Hematopoietic multipotent progenitor cell (in vitro differentiated cells): ENCODE measurements at regions not wholly inside any gene's neighbourhood (a gene's known extent, or its start where the extent isn't known, plus 50 kb on each side); places are given as distances from the start of the nearest gene placed in this dataset.

Experiments used
- DNase-seq, 3 donors: peaks; one replicate each; pipeline ENCODE4 v3.0.0-alpha.2; 2011 to 2015; ENCODE audit warnings: low read depth in 2 of 3, low spot score in 2 of 3

DNA sequence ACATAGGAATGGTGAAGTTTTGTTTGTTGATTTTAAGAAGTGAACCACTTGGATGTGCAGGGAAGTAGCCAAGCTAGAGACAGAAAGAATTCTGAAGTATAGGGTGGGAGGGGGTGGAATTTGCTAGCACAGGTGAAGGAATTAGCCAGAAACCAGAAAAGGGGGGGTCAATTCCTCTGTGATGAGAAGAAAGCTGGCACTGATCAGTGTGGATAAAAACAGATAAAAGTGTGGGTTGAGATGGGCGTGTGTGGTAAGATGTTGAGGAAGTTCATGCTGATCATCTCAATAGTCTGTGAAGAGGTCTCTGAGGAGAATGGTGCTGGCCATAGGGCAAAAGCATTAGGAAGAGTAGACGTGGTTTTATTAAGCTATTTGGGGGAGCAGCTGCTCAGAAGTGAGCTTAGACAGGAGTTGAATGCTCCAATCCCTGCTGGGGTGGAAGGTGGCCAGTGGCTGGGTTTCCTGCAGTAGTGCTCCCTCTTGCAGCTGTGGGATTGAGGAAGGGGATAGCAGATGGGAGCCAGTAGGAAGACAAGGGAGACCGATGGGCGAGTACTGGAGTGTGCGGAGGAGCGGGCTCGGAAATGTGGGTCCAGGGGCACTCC is 88.7 kb upstream of the ELL2 start:
- no peak for DNase-seq

DNA sequence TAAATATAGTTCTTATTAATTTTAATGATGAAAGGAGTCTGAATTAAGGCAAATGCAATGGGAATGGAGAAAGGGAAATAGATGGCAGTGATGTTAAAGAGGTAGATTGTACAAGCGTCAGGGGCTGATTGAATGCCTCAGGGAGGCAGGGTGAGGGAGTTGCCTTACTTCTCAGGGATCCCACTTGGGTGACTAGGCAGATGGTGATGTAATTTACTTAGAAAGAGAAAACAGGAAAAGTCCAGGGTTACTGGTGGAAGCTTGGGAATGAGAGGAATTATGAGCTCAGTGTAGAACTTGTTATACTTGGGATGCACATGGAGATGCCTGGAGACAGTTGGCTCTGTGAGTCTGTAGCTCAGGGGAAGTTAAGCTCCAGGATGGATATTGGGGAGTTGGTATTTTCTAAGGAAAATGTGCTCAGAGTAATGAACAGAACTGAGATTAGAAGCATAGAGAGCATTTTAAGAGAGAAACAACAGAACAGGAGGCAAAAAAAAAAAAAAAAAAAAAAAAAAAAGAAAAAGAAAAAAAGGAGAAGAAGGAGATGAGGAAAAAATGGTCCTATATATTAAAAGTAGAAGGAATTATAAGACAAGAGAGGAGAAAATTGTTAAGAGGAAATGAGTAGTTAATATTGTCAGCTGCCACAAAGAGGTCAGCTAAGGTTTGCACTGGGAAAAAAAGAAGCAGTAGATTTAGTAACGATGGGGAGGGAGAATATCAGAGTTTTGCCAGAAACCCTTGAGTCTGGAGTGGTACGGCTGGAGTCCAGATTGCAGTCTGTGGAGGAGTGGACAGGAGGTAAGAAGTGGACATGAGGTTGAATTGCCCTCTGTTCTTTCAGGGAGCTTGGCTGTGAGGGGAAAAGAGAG is 88.0 kb upstream of the ELL2 start:
- no peak for DNase-seq

DNA sequence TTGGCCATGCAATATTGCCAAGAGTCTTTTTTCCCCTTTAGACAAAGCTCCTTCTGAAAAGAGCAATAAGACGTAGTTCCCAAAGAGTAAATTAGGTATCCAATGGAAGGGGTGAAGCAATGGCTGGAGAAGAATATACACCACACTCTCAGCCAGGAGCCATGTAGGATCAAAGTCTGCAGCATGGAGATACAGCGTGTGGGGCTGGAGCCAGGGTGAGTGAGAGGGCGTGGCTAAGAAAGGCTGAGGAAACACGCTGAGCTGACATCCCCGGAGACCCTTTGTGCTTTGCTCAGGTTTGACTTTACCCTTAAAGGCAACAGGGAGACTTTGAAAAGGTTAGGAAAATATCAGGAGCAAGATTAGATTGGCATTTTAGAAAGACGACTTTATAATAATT is 87.1 kb upstream of the ELL2 start:
- DNase-seq, result no peak

DNA sequence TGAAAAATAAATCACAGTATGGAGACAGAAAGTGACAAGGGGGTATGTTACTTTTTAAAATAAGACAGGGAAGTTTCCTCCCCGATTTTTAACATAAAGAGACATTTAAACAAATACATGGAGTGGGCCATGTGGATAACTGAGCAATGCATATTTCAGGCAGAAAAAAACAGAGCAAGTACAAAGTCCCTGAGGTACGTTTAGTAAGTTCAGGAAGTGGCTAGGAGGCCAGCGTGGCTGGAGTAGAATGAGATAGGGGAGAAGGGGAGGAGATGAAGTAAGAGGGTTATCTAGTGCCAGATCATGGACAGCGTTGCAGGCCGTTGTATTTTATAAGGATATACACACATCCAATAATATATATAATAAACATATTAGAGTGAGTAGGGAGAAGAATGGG is 84.2 kb upstream of the ELL2 start:
- no peak for DNase-seq

DNA sequence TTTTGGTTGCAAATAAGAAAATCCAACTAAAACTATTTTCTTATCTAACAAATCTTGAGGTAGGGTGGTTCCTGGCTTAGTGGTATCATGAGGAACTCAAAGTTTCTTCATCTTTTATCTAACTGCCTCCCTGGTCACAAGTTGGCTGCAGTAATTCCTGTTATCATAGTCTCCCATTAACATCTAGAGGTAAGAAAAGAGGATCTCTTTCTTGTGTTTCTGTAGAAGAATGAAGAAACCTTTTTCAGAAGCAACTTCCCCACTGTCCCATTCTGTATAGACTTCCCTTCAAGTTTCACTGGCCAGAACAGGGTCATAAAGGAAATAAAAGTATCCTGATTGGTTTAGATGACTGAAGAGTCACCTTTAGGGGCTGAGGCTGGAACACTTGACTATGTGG is 81.8 kb upstream of the ELL2 start:
- no peak for DNase-seq

DNA sequence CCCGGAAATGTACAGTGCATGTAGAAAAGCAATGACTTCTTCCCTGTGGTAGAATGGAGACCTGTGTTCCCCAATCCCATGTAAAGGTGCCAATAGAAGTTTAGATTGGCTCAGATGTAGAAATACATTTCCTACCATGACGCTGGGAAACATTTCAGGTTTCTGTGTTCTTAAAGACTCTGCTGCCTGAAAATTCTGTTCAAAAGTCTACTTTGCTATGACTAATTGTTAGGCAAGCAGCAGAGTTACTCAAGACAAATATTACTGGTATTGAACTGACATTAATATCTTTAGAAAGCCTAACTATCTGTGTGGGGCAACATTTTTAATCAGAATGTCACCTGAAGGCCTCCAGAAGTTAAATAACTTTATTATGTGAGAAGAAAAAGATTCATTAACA is 75.5 kb upstream of the ELL2 start:
- no peak for DNase-seq

DNA sequence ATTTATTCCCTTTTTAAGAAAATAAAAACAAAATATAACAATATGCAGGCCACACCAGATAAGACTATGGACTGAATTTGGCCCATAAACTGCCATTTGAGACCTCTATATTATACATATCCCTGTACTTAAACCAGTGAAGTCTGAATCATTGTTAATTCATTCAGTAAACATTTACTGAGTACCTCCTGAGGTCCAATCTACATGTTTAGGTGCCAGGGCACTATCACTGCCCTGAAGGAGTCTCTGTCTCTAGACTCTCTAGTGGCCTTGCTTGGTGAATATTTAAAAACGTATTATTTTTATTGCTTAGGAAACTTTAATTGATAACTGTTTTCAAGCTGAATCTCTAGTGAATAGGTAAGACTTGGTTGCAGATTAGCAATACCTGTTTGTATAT is 74.7 kb upstream of the ELL2 start:
- no peak for DNase-seq

DNA sequence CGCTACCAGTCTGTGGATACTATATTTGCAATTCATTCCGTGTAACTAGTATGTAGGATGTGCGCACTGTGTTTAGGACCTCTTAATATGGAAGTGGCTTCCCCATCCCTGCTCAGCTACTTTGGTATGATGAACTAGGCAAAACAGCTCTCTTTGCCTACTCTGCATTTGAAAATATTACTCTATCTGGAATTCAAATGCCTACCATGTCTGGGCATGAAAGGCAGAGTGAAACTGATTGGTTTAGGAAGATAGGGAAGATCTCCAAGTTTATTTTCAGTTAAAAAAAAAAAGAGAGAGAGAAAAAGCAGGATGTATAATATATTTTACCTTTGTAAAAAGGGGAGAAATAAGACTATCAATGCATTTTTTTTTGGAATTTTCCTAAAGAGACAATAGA is 74.1 kb upstream of the ELL2 start:
- DNase-seq, result no peak

DNA sequence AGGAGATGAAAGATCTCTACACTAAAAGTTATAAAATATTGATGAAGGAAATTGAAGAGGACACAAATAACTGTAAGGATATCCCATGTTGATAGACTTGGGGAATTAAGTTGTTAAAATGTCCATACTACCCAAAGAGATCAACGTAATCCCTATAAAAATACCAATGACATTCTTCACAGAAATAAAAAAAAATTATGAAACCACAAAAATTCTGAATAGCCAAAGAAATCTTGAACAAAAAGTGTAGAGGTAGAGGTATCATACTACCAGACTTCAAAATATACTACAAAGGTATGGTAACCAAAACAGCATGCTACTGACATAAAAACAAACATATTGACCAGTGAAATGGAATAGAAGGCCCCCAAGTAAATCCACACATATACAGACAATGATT is 71.5 kb upstream of the ELL2 start:
- DNase-seq, result no peak

DNA sequence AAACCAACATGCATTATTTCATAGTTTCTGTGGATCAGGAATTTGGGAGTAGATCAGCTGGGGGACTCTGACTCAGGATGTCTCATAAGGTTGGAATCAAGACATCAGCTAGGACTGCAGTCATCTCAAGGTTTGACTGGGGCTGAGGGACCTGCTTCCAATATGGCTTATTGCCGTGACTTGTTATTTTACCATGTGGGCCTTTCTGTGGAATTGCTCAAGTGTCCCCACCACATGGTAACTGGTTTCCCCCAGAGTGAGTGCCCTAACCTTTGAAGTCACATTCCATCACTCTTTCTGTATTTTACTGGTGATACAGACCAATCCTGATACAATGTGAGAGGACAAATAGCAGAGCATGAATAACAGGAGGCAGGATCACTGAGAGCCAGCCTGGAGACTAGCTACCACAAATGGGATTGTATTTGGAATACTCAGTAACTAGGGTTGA is 70.2 kb upstream of the ELL2 start:
- DNase-seq, result no peak

DNA sequence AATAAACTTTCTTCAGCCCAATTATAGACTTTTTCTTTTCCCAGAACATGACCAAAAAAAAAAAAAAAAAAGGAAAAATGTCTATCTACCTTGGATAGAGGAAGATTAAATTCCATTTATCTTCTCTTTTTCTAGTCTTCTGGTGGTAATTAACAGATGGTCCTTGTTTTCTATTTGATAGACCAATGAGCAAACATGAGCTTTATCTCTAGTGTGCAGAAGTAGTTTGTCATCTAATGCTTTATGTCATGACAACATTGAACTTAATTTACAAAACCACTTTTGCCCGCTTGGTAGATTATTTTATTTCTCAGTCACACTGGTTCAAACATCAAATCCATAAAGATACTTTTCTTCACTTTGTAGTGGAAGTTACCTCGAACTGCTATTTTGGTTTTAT is 69.5 kb upstream of the ELL2 start:
- DNase-seq, result peak in 1 of 3 donors; percentile 20

DNA sequence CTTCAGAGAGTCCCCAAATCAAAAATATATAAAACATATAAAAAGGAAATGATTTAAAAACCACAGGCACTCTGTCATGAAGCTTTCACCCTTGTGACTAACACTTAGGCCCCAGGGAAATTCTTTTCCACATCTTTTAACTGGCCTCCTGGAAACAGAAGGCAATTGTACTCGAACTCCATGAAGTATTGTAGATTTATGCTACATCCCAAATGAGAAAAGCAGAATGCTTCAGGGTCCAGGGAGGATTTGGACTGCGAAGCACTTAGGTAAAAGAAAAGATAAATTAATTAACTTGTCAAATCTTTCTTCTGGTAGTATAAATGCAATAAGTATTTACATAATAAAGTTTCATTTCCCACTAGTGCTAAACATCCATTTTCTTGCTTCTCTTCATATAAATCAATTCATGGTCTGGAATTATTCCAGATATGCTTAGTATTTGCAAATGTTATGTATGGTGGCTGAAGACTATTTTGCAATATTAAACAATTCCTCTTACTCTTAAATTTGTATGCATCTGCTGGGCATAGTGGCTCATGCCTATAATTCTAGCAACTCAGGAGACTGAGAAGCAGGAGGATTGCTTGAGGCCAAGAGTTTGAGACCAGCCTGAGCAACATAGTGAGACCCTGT is 64.9 kb upstream of the ELL2 start:
- no peak for DNase-seq

DNA sequence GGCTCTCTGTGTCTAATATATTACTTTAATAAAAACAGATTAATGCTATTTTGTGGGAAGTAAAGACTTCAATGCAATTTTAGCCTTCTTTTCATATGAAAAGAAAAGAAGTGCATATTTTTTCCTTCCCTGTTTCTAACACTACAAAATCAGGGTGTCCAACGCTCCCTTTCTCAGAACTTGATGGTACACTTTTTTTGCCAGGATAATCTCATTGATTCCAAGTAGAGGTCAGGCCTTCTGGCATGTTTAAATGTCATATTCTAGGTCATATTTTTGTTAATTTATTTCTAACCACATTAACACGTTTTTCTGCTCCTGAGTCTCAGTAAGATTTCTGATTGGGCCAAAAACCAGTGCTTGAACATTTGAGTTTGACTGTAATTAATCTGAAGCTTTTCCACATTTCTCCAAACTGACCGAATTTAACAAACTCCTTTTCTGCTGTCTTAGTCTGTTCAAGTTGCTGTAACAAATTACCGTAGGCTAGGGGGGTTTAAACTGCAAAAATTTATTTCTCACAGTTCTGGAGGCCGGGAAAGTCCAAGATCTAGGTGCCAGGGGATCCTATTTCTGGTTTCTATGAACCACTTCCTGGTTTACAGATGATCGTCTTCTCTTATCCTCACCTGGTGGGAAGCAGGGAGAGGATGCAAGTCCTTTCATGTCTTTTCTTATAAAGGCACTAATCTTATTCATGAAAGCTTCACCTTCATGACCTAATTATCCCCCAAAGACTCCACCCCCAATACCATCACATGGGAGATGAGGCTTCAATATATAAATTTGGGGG is 63.2 kb upstream of the ELL2 start:
- DNase-seq, result no peak

DNA sequence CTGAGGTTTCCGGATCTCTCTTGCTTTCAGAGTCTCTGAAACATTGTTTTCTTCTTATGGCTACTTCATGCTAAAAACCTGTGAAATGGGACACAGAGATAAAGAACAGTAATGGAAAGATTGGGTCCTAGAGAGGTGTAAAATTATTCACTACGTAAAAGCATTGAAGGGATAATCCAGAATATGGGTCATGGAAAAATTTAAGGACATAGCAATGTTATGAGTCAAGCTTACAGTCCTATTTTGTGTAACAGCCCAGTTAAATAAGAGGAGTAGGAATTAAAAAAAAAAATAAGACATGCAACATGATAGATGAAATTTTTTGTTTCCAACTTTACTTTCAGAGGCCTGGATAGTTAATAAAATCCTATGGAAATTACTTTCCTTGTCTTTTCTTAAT is 61.9 kb upstream of the ELL2 start:
- no peak for DNase-seq

DNA sequence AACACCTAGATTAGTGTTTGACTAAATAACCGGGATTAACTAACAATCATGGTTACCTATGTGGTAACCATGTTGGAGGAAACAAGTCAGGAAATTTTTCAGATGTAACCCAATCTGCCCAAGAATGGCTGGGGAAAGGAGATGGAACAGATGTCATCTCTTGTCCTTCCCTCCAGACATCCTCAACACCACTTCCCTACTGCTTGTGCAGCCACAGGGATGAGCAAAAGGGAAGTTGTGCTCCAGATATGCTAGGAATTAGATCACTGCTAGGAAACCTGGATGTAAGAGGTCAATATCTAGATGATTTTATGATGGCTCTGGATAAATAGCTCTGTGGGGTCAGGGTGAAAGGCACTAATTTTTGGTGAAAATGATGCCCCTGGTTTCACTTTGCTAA is 61.3 kb upstream of the ELL2 start:
- DNase-seq, result no peak

DNA sequence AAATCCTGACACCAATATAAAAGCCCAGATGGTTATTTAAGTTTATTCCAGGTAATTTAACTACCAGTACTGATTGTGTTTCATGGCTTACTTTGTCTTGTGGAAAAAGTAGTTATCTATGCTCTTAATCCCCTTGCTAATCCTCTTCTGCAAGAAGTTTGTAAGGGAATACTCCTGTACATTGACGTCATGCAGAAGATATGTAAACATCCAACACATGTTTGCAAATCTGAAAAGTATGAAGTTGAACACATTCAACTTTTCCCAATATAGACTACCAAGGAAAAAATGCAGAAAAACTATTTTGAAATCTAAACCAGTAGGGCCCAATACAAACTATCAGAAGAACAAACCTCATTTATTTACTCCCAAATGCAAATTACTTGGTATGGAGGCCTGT is 56.3 kb upstream of the ELL2 start:
- no peak for DNase-seq

DNA sequence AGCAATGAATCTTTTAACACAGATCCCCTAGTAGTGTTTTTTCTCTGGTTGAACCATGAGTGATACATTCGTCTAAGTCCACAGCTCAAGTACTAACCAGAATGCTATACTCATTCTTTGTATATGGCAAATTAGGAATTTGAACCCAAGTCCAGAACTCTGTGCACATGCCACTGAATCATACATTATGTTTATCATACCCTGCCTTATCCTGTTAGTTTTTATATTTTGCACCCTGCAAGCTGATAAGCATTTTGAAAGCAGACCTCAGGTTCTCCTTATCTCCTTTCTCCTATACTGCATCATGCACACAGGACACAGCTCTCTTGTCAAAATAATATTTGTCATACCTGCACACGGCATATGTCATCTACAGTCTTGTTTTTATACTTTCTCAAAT is 54.6 kb upstream of the ELL2 start:
- DNase-seq, result no peak

DNA sequence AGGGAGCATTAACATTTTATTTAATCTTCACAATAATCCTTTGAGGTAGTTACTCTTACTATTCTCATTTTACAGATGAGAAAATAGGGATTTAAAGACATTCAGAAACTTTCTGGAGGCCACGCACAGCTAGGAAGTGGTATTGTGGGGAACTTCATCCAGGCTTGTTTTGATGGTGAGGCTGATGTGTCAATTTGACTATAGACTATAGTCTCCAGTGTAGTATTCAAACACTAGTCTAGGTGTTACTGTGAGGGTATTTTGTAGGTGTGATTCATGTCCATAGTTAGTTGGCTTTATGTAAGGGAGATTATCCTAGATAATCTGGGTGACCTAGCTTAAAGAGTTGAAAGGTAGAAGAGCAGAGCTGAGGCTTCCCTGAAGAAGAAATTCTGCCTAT is 54.1 kb upstream of the ELL2 start:
- no peak for DNase-seq

DNA sequence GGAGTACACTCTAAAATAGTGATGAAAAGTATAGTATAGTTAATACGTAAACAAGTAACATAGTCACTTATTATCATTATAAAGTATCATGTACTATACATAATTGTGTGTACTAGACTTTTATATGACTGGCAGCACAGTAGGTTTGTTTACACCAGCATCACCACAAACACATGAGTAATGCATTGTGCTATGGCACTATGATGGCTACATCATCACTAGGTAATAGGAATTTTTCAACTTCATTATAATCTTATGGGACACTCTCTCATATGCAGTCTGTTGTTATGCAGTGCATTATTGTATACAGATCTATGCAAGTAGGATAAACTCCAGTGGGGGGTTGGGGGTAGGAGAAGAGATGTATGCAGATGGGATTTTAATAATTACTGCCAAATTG is 52.7 kb upstream of the ELL2 start:
- no peak for DNase-seq

DNA sequence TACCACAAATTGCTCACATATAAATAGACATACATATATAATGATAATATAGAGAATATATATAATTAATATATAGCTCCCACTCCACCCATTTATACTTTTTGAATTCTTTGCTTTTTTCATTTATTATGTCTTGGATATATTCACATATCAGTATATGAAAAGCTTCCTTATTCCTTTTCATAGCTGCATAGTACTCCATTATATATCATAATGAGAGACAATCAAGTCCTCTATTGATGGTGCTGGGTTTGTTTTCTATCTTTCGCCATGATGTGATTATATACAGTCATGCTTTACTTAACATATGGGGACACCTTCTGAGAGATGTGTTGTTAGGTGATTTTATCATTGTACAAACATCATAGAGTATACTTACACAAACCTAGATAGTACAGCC is 51.6 kb upstream of the ELL2 start:
- no peak for DNase-seq

DNA sequence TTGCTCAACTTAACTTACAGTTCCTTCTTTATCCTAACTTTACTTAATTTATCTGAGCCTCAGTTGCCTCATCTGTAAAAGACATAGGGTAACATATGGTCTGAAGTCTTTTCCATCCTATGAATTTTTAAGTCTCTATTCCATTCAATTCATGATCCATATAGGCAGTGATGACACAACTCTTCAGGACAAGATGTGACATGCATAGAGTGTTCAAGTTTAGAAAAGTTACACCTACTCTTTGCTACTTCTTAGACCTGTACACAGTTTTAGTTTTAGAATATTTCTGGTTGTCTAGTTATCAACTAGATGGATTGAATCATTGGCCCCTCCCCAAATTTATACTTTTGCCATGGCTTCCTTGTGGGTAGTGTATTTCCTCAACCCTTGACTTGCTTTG is 50.7 kb upstream of the ELL2 start:
- DNase-seq, result no peak
